HG03354 (cell line): ENCODE measurements at regions not wholly inside any gene's neighbourhood (a gene's known extent, or its start where the extent isn't known, plus 50 kb on each side); places are given as distances from the start of the nearest gene placed in this dataset.
"Not testable (repeated sequence)": the region's sequence is repeated elsewhere in the genome, so short reads cannot be mapped to it uniquely, and the experiment has no call there.

ENCODE experiments used
- ATAC-seq: cut with Tn5 transposase; IDR thresholded peaks from one replicate; pipeline ENCODE4 v1.9.1; 2021; ENCODE audit warnings: mild to moderate bottlenecking; ENCODE audit not compliant: unreplicated experiment, poor library complexity, severe bottlenecking

DNA sequence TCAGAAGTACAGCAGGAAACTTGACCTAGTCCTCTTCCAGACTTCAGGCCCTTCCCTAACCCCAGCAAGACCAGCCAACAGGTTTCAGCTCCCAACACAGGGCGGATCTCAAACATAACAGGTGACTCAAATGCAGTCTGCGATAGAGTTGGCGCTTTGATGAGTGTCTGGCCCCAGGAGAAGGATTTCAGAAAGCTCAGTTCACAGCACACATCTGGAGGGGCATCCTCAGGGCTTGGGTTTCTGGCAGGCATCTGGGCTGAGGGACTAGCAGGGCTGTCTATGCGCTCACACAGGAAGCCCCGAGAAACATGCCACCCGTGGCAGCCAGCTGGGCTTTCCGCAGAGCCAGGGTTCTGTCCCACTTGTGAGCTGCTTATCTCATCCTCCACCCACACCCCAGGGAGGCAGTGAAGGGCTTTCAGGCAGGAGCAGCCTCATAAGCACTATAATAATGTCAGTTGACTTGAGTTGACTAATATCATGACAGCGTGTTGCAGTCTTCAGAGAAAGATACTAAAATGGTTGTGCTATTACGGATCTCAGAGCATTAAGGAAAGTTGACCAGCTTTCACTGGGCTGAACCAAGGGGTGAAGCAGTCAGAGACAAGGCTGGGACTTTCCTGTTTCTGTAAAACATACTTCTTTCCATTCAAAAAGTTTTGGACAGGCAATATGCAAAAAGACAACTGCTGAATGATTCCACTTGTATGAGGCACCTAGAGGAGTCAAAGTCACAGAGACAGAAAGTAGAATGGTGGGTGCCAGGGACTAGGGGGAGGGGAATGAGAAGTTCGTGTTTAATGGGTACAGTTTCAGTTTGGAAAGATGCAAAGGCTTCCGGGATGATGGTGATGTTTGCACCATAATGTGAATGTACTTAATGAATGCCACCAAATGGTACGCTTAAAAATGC lies 233.0 kb upstream of the IRF2BP2 start:
- peak; percentile 79 for ATAC-seq

DNA sequence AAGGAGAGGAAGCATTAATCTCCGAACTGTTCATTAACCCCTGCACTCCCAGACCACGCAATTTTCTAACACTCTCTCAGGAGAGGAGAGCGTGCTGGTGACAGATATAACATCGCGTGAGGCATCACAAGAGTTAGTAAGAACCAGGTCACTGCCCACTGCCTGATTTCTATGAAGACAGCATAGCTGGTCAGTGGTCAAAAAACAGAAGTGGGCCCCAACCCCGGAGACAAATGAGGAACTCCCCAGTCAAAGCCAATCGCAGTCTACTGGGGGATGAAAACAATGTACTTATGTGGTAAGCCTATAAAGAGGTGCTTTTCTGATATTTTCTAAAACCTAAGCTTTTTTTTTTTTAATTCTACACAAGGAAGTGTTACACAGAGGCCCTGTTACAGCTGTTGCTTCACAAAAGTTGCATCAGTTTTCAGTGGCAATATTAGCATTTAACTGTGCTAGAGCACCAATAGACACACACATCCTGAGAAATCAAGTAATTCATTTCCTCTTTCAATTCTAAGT lies 231.8 kb upstream of the IRF2BP2 start:
- ATAC-seq, result no peak

DNA sequence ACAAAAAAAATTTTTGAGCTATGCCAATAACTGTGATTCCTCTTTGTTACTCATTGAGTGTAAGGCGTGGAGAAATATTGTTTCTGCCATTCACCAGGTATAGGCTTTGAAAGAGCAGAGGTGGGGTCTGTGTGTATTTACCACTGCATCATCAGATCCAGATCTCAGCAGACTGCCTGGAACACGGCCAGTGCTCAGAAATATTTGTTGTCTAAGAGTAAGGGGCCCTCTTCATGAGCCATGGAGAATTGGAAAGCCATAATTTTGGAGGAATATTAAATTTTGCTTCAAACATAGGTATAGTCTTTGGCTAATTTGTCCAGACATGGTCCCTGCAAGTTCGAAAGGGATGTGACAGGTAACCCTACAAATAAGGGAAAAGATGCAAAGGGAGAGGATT lies 231.3 kb upstream of the IRF2BP2 start:
- no peak for ATAC-seq

DNA sequence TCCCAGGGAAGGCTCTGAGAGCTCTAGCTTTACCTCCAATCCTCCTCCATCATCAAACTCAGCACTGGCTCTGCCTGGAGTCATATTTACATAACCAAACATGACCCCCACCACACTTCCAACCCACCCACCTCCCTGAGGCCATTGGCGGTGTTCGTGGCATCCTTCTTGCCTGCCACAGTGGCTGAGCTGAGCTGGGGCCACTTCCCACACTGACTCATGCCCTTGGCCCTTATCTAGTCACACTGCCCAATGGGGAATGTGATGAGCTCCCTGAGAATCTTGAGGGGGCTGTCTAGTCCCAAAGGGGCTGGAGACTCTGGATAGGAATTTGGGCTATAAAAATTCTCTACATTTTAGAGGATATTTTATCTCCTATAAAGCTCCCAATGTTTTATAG lies 230.9 kb upstream of the IRF2BP2 start:
- no peak for ATAC-seq

DNA sequence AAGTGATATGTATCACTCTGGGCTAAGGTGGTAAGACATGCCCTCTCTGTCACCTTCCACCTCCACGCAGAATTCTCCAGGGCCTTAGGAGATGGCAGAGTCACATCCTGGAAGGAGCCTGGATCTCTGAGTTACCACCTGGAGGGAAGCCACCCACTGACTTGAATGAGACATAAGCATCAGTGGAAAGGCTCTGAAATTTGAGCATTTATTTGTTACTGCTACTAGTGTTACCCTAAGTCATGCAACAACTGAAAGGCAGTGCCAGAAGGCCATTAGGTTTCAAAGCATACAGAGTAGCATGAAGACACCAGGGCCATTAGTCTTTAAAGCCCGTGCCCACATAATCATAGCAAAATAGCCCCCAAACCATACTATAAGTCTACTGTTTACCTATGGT lies 230.3 kb upstream of the IRF2BP2 start:
- ATAC-seq, result no peak

DNA sequence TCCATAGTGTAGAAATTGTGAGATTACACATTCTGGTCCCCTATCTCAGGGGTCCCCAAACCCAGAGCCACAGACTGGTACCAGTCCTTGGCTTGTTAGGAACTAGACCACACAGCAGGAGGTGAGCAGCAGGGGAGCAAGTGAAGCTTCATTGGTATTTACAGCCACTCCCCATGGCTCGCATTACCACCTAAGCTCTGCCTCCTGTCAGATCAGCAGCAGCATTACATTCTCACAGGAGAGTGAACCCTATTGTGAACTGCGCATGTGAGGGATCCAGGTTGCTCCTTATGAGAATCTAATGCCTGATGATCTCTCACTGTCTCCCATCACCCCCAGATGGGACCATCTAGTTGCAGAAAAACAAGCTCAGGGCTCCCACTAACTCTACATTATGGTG lies 229.7 kb upstream of the IRF2BP2 start:
- ATAC-seq, result no peak

DNA sequence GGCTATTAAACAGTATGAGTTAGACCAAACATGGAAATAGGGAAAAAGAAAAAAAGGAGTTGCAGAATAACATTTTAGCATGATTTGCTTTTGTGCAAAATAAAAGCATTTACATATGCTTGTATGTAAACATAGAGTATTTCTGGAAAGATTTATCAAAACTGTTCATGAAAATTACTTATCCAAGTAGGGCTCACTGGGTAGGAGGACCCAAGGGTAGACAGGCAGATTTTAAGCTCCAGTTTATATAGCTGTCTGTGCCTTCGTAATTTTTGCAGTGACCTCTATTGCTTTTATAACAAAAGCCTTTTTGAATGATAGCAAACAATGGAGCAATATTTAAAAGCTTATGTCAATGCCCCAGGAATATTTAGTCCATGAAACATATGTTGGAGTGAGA lies 228.8 kb upstream of the IRF2BP2 start:
- ATAC-seq, result no peak

DNA sequence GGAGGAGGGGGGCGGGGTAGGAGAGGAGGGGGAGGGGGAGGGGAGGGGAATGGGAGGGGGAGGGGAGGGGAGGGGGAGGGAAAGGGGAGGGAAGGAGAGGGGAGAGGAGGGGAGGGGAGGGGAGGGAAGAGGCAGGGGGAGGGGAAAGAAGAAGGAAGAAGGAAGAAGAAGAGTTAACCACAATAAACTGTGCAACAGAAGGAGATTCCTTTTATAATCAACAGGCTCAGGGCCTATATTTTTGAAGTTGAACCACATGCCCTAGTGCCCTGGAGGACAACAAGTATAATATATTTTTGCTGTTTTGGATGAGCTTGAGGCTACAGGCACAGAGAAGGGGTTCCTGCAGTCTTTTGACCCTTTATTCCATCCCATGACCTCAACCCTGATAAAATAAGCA lies 228.2 kb upstream of the IRF2BP2 start:
- no peak for ATAC-seq

DNA sequence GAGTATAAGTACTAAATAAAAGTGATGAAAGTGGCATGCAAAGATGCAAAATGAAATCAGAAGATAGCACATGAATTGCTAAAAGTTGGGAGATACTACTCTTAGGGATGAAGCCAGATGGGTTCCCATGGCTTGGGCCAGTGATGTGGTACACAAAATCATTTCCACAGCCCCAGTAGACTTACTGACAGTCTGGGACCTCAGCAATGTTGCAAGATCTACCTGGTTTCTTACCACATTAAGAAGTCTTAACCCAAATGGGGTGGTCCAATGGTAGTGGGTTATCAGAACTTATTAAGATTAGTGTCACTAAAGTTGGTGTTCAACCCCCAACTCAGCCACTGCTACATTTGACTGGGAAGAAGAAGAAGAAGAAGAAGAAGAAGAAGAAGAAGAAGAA lies 227.7 kb upstream of the IRF2BP2 start:
- no peak for ATAC-seq

DNA sequence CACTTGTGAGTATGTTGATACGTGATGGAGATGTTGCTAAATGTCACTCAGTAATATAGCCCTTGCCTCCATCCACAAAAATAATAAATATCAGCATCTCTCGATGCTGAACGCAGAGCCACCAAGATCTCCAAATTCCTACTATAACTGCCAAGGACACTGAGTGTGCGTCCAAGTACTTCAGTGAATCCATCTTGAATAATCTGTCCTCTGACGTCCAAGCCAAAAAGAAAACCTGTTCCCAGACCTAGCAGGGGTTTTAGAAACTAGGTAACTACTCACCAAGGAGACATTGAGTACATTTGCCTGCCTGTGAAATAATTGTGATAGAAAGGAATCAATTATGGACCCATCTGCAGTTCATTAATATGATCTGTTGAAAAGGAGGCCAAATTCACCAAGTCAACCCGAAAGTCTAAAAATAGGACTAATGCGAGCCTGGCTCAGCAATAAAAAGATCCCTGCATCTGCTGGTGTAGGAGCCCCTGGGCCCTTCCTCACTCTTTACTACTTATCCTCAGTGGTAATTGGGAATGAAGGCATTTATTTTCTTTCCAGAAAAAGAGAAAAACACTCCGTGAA lies 226.9 kb upstream of the IRF2BP2 start:
- ATAC-seq, result no peak

DNA sequence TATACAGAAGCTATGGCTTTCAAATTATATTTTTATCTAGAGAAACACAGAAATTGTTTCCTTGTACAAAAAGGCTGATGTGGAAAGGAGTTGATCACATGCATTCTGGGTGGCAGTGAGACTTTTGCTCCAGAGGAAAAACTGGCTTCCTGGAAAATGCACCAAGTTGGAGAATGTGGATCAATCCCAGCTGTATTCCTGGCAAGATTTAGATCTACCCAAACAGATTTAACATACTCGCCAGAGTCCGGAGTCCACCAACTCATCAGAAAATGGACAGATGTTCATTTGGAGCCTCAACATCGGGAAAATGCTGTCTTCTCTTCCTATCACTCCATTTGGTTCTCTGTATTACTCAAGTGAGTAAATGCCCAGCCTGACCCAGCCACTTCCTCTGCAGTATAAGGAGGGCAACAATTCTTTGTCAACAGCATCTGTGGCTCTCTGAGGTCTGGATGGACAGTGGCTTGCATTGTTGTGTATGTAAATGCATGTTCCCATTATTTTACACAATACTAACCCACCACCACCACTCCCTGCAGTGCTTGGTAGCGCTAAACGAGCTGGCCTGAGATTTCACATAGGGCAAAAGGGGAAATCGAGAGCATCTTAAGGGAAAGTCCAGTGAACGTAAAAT lies 226.2 kb upstream of the IRF2BP2 start:
- no peak for ATAC-seq

DNA sequence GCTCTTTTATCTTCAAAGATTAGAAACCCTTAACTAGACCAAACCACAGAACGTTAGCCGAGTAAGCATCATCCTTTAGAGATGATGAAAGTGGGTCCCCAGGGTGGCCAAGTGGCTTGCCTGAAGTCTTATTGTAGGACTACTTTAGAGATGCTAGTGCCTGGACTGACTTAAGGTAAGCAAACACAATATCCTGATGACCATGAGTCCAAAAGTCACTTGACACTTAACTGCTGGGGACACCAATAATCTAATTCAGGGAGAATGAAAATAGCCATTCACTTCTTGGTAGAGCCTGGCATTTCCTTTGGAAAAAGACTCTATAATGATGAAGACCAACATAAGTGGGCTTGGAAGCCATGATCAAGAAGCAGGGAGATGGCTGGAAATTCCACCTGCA lies 225.3 kb upstream of the IRF2BP2 start:
- ATAC-seq, result no peak

DNA sequence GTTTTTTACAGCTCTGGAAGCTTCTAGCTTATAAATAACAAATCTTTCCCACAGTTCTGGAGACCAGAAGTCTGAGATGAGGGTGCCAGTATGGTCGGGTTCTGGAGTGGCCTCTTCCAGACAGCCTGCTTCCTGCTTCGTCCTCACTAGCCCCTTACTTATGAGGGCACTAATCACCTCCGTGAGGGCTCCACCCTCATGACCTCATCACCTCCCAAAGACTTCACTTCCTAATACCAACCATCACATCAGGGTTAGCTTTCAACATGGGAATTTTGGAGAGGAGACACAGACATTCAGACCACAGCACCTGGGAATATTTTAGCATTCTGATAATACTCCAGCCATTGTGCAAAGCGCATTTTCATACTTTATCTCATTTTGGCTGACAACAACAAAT lies 223.7 kb upstream of the IRF2BP2 start:
- no peak for ATAC-seq

DNA sequence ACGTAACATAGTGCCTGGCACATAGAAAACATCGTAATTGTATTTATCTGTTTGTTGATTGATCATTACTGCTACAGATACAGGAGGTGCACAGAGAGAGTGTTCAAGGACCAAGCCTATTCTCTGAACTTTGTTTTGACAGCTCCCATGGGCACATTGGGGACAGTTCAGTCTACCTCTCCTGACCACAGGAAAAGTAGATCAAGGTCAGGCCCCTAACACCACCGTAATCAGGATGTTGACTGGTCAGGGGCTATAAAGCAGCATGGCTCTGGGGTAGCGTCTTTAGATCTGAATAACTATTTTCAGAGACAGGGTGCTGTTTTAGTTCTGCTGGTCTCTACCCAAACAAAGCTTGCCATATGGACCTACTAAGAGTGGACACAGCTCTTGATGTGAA lies 223.1 kb upstream of the IRF2BP2 start:
- no peak for ATAC-seq

DNA sequence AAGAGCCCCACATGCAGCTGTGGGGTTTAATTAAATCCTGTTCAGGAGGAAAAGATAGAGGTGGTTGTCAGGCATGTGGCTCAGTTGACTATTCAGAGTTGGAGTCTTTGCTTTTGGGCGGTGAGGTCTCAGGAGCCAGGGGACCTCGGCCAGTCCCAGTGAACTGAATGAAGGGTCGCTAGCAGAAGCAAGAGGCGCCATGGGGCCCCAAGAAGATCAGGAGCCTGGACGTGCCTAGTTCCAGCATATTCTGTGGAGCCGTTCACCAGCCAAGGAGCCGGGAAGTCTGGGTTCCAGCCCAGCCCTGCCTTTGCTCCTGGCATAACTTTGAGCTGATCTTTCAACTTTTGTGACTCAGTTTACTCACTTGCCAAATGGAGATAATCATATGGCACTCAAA lies 217.7 kb upstream of the IRF2BP2 start:
- no peak for ATAC-seq

DNA sequence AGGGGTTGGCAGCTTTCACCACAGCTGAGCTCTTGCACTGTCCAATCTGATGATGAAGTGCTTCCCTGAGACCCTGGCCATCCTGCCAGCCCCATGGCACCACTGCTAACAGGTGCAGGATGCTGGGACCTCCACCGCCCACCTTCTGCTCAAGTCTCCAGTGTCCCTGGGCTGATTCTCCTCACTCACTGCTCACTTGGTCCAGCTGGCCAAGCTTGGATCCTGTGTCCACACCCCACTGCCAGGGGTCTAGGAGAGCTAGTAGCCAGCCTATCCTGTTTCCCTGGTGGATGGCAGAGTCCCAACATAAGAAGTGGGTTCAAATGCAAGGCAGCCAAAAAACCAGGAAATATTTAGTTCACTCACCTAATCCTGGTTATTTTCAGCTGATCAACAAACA lies 217.2 kb upstream of the IRF2BP2 start:
- no peak for ATAC-seq

DNA sequence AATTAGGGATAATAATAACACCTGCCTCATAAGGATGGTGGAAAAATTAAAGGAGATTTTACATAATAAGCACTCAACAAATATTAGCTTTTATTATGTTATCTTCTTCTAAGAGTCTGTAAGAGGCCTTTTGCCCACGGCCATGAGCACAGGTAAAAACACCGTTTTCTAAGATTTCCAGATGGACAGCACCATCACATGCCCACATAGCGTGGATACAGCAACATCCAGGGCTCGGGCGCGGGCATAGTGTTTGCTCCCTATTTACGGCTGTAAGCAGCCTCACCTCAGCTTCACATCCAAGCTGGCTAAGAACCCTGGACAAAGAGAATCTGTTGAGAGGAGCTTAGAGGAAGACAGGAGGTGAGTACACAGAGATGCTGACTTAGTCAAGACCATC lies 216.4 kb upstream of the IRF2BP2 start:
- no peak for ATAC-seq

DNA sequence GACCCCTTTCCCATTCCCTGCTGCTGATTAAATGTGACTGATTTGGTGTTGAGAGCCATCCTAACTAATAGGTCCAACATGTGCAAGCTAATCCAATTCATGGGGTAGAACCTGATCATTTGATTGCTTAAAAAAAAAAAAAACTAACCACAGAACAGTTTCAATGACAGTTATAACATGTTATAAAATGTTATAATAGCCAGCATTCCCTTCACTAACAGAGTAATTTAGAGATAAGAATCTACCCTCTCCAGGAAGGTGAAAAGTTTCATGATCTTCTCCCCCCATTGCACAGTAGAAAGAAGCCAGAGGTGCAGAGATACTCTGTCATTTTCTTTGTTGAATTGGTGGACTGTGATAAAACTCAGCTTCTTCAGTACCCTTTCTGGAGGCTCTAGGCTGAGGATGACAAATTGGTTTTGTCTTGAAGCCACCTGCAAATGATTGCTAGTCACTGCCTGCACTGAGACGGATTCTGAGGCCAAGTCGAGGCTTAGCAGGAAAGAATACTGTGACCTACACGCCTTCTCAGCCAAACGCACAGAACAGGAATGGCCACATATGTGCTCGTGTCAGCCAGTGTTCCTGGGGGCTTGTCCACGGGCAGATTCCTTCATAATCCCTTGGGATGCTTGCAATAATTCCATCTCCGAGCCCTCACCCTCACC lies 215.7 kb upstream of the IRF2BP2 start:
- no peak for ATAC-seq

DNA sequence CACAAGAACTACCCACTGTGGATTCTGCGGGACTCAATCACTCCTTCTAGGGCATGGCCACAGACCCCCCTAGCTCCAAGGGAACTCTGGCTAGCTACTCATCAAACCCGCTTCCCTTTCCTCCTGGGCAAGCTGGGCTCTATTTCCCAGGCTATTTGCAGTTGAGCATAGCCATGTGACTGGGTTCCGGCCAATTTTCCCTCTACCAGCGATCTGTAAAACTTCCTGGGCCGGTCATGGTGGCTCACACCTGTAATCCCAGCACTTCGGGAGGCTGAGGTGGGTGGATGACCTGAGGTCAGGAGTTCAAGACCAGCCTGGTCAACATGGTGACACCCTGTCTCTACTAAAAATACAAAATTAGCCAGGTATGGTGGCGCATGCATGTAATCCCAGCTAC lies 214.9 kb upstream of the IRF2BP2 start:
- not testable (repeated sequence) for ATAC-seq
